K562 (cell line): ENCODE measurements at regions not wholly inside any gene's neighbourhood (a gene's known extent, or its start where the extent isn't known, plus 50 kb on each side); places are given as distances from the start of the nearest gene placed in this dataset.

Experiments
- ATAC-seq: fragments of 200-7000 bp; cut with Tn5 transposase; 3 replicates; pipeline ENCODE4 v1.9.1; 2020; ENCODE audit warnings: moderate library complexity
- BruUV-seq: library from RNA; stranded (reverse); fragments of 400-500 nt; replicated peaks from 2 replicates; lab custom pipeline; 2021; lab: Mats Ljungman, UMichigan
- CTCF ChIA-PET: fragments of 300-600 bp; formaldehyde crosslinking; extraction: SDS; loops from one replicate; lab custom pipeline; 2021; ENCODE audit warnings: low intra/inter-chr PET ratio; lab: Yijun Ruan, JAX
- POLR2A ChIA-PET: fragments of 300-600, 350-650 bp; sonication (Branson Sonifier 250); formaldehyde crosslinking; extraction: SDS; loops from one replicate; lab custom pipeline; 2021; ENCODE audit warnings: antibody characterized with exemption, inconsistent platforms; lab: Yijun Ruan, JAX
- DNase-seq, 4 experiments: peaks; one replicate each; pipeline versions ENCODE4 v3.0.0 to v3.0.0-alpha.2; 2011 to 2018; ENCODE audit warnings: low spot score in 3 of 4, mixed read lengths in 3 of 4; ENCODE audit errors: extremely low read depth in 1 of 4
- FAIRE-seq: peaks from 2 replicates; lab custom pipeline; 2011; peaks lifted over from hg19 to GRCh38; lab: Jason Lieb, UNC
- H2AFZ ChIP-seq: 2 replicates; pipeline ENCODE4 v1.6.0; 2011; ENCODE audit warnings: low read depth, low read length, control low read depth, inconsistent platforms
- H3K27ac ChIP-seq: fragments of 200-600 bp; 3 replicates; pipeline ENCODE4 v1.8.0; 2011; ENCODE audit warnings: low read depth, mild to moderate bottlenecking, control low read depth, inconsistent platforms, low read length, moderate library complexity, mixed read lengths; ENCODE audit errors: extremely low read depth
- H3K27me3 ChIP-seq, 2 experiments: fragments of 300-600 bp in 1 of 2; 2 replicates in 1 of 2; 3 replicates in 1 of 2; pipeline versions ENCODE4 v1.6.0 to v1.8.0; 2011; ENCODE audit warnings: inconsistent platforms in 2 of 2, low read length in 2 of 2, mild to moderate bottlenecking in 1 of 2, mixed read lengths in 1 of 2, moderate library complexity in 1 of 2; ENCODE audit not compliant: control insufficient read depth in 2 of 2, insufficient read depth in 2 of 2
- H3K36me3 ChIP-seq: fragments of 300-600 bp; 3 replicates; pipeline ENCODE4 v1.8.0; 2011; ENCODE audit warnings: mild to moderate bottlenecking, low read length, inconsistent platforms; ENCODE audit not compliant: control insufficient read depth, insufficient read depth
- H3K4me1 ChIP-seq, 2 experiments: fragments of 200-600 bp in 1 of 2; replicated peaks in 1 of 2; 2 replicates in 1 of 2; 3 replicates in 1 of 2; pipeline versions ENCODE4 v1.5.1 to v1.8.0; 2011; ENCODE audit warnings: inconsistent platforms in 2 of 2, low read length in 2 of 2, mild to moderate bottlenecking in 1 of 2, mixed read lengths in 1 of 2, moderate library complexity in 1 of 2; ENCODE audit not compliant: control insufficient read depth in 2 of 2, insufficient read depth in 2 of 2
- H3K4me2 ChIP-seq: 2 replicates; pipeline ENCODE4 v1.6.1; 2011; ENCODE audit warnings: low read length, control low read depth, inconsistent platforms, mixed read lengths; ENCODE audit not compliant: insufficient read depth
- H3K4me3 ChIP-seq: fragments of 200-600 bp; sonication (generic), shearing (Covaris generic); 2 replicates; pipeline ENCODE4 v1.5.1; 2016; ENCODE audit warnings: control low read depth, inconsistent platforms
- H3K79me2 ChIP-seq: fragments of 200-600 bp; 3 replicates; pipeline ENCODE4 v1.8.0; 2011; ENCODE audit warnings: low read length, inconsistent platforms; ENCODE audit not compliant: control insufficient read depth, insufficient read depth
- H3K9ac ChIP-seq, 2 experiments: 2 replicates each; pipeline versions ENCODE4 v1.6.0 to v1.6.1; 2011; ENCODE audit warnings: low read depth in 2 of 2, low read length in 2 of 2, control low read depth in 1 of 2, inconsistent platforms in 1 of 2, mild to moderate bottlenecking in 1 of 2, mixed read lengths in 1 of 2; ENCODE audit not compliant: insufficient read depth in 1 of 2
- H3K9me1 ChIP-seq: one replicate; pipeline ENCODE4 v1.6.0; 2011; ENCODE audit warnings: inconsistent platforms, mild to moderate bottlenecking, low read length, moderate library complexity; ENCODE audit not compliant: control insufficient read depth, insufficient read depth
- H3K9me3 ChIP-seq: replicated peaks from 2 replicates; pipeline ENCODE4 v1.5.1; 2011; ENCODE audit warnings: low read depth, low read length, inconsistent platforms; ENCODE audit not compliant: control insufficient read depth, insufficient read depth
- H4K20me1 ChIP-seq: replicated peaks from 2 replicates; pipeline ENCODE4 v1.6.1; 2011; ENCODE audit warnings: low read length, inconsistent platforms, mixed read lengths; ENCODE audit not compliant: control insufficient read depth, insufficient read depth
- COPS2 ChIP-seq: fragments of 450-650 bp; conservative IDR thresholded peaks from 2 replicates; pipeline ENCODE4 v1.6.1; 2016; ENCODE audit warnings: mild to moderate bottlenecking, moderate library complexity
- DNMT1 ChIP-seq: fragments of 450-650 bp; IDR thresholded peaks from 2 replicates; pipeline ENCODE4 v1.6.1; 2016; ENCODE audit warnings: antibody characterized with exemption, mild to moderate bottlenecking
- EGR1 ChIP-seq: fragments of 450-650 bp; conservative IDR thresholded peaks from 2 replicates; pipeline ENCODE4 v1.6.1; 2017; ENCODE audit warnings: mild to moderate bottlenecking
- HSF4 ChIP-seq: fragments of 250-450 bp; sonication (Bioruptor Pico); IDR thresholded peaks from 2 replicates; pipeline ENCODE4 v2.1.2; 2022; ENCODE audit warnings: mild to moderate bottlenecking, moderate library complexity, borderline replicate concordance
- NFRKB ChIP-seq: fragments of 450-650 bp; IDR thresholded peaks from 2 replicates; pipeline ENCODE4 v1.6.1; 2016; ENCODE audit warnings: low read depth
- NR3C1 ChIP-seq: sonication (generic); formaldehyde crosslinking; IDR thresholded peaks from 2 replicates; pipeline ENCODE4 v1.8.1; 2022; ENCODE audit warnings: missing genetic modification reagents
- ZNF165 ChIP-seq: fragments of 250-450 bp; sonication (Bioruptor Pico); IDR thresholded peaks from 2 replicates; pipeline ENCODE4 v1.4.0; 2020; ENCODE audit warnings: borderline replicate concordance
- ZNF197 ChIP-seq: fragments of 200-800 bp; sonication (Bioruptor generic); IDR thresholded peaks from 2 replicates; pipeline ENCODE4 v1.6.1; 2016; ENCODE audit warnings: low read depth, missing genetic modification characterization, missing compliant biosample characterization
- WGBS: fragments of 100-300 bp; shearing (Covaris generic); methylation state at CpG from one replicate; pipeline ENCODE4 v1.1.6; 2016; ENCODE audit warnings: low coverage, mixed read lengths; ENCODE audit not compliant: insufficient coverage; ENCODE audit errors: missing lambda C conversion rate; 5-methylcytosine and 5-hydroxymethylcytosine counted together
- in situ Hi-C: fragments of 300-500 bp; cut with MboI; formaldehyde crosslinking; loops from 4 replicates; pipeline ENCODE4 v1.15.0; 2018; ENCODE audit warnings: inconsistent platforms, mixed read lengths
- intact Hi-C: fragments of 100-400 bp; cut with micrococcal nuclease; formaldehyde crosslinking; loops from 2 replicates; pipeline ENCODE4 v1.14.2; 2022
- TF ChIP-seq, protein P1 (sequence below), 2 experiments: fragments of 450-650 bp; IDR thresholded peaks; 2 replicates each; pipeline ENCODE4 v1.6.1; 2018; ENCODE audit warnings: mild to moderate bottlenecking in 2 of 2, low read depth in 1 of 2; ENCODE audit not compliant: partially characterized antibody in 2 of 2
- TF ChIP-seq, protein P2 (sequence below): fragments of 250-450 bp; sonication (Bioruptor Pico); IDR thresholded peaks from 2 replicates; pipeline ENCODE4 v1.5.0; 2021; ENCODE audit warnings: mild to moderate bottlenecking, borderline replicate concordance
- TF ChIP-seq, protein P3 (sequence below), 2 experiments: fragments of 250-450 bp in 1 of 2; fragments of 450-650 bp in 1 of 2; sonication (Bioruptor Pico) in 1 of 2; IDR thresholded peaks; 2 replicates each; pipeline versions ENCODE4 v1.6.1 to v1.8.0; 2016 to 2021; ENCODE audit warnings: mild to moderate bottlenecking in 2 of 2, moderate library complexity in 2 of 2, missing compliant biosample characterization in 1 of 2, missing genetic modification characterization in 1 of 2
- TF ChIP-seq, protein P4 (sequence below): fragments of 250-450 bp; sonication (Bioruptor Pico); IDR thresholded peaks from 2 replicates; pipeline ENCODE4 v1.4.0; 2020
- TF ChIP-seq, protein P5 (sequence below): fragments of 250-450 bp; sonication (Bioruptor Pico); IDR thresholded peaks from 2 replicates; pipeline ENCODE4 v1.5.0; 2020; ENCODE audit warnings: mild to moderate bottlenecking

- Histone ChIP-seq H3K9ac (no peak overlapping the region), H3K79me2 (no peaks in the 10 kb centered on the region), H3K27me3 (no peaks in the 10 kb centered on the region), H2AFZ (no peak overlapping the region), H3K4me2 (no peak overlapping the region), H3K9me3 (no peaks in the 10 kb centered on the region), H3K4me3 (no peak overlapping the region), H3K36me3 (no peaks in the 10 kb centered on the region), H3K9me1 (no peaks in the 10 kb centered on the region), H3K27ac (no peak overlapping the region), H4K20me1 (no peaks in the 10 kb centered on the region), H3K4me1 (no peaks in the 10 kb centered on the region)
- in situ Hi-C loops, result no loop called here
- no peak for DNase-seq
- ChIA-PET POLR2A (interaction anchor here (0.6 kb wide), 1 partner anchor 63 kb away, joined by 3 read pairs; no protein-coding TSS in a partner anchor), CTCF (no interaction called here)
- no TSS peak for BruUV-seq
- intact Hi-C loops, result no loop called here
- 0% methylated on average over 1 of the region's 1 CpG for WGBS
- no peak for ATAC-seq
- no peak for FAIRE-seq
- TF ChIP-seq NR3C1 (CRISPR knock-in tag), result no peak
- TF ChIP-seq DNMT1, result no peak
- TF ChIP-seq, protein P1, sequence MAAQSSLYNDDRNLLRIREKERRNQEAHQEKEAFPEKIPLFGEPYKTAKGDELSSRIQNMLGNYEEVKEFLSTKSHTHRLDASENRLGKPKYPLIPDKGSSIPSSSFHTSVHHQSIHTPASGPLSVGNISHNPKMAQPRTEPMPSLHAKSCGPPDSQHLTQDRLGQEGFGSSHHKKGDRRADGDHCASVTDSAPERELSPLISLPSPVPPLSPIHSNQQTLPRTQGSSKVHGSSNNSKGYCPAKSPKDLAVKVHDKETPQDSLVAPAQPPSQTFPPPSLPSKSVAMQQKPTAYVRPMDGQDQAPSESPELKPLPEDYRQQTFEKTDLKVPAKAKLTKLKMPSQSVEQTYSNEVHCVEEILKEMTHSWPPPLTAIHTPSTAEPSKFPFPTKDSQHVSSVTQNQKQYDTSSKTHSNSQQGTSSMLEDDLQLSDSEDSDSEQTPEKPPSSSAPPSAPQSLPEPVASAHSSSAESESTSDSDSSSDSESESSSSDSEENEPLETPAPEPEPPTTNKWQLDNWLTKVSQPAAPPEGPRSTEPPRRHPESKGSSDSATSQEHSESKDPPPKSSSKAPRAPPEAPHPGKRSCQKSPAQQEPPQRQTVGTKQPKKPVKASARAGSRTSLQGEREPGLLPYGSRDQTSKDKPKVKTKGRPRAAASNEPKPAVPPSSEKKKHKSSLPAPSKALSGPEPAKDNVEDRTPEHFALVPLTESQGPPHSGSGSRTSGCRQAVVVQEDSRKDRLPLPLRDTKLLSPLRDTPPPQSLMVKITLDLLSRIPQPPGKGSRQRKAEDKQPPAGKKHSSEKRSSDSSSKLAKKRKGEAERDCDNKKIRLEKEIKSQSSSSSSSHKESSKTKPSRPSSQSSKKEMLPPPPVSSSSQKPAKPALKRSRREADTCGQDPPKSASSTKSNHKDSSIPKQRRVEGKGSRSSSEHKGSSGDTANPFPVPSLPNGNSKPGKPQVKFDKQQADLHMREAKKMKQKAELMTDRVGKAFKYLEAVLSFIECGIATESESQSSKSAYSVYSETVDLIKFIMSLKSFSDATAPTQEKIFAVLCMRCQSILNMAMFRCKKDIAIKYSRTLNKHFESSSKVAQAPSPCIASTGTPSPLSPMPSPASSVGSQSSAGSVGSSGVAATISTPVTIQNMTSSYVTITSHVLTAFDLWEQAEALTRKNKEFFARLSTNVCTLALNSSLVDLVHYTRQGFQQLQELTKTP (IDR thresholded peaks at IDR 0.05; ENCODE audit: low read depth in 1 of 2, partially characterized antibody in 2 of 2), result no peak
- TF ChIP-seq ZNF165 (CRISPR knock-in tag), result no peak
- TF ChIP-seq COPS2, result no peak
- TF ChIP-seq, protein P2, sequence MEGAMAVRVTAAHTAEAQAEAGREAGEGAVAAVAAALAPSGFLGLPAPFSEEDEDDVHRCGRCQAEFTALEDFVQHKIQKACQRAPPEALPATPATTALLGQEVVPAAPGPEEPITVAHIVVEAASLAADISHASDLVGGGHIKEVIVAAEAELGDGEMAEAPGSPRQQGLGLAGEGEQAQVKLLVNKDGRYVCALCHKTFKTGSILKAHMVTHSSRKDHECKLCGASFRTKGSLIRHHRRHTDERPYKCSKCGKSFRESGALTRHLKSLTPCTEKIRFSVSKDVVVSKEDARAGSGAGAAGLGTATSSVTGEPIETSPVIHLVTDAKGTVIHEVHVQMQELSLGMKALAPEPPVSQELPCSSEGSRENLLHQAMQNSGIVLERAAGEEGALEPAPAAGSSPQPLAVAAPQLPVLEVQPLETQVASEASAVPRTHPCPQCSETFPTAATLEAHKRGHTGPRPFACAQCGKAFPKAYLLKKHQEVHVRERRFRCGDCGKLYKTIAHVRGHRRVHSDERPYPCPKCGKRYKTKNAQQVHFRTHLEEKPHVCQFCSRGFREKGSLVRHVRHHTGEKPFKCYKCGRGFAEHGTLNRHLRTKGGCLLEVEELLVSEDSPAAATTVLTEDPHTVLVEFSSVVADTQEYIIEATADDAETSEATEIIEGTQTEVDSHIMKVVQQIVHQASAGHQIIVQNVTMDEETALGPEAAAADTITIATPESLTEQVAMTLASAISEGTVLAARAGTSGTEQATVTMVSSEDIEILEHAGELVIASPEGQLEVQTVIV (CRISPR knock-in tag), result no peak
- TF ChIP-seq, protein P3, sequence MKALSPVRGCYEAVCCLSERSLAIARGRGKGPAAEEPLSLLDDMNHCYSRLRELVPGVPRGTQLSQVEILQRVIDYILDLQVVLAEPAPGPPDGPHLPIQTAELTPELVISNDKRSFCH (CRISPR knock-in tag; IDR thresholded peaks at IDR 0.05), result no peak
- TF ChIP-seq, protein P3 (tag; IDR thresholded peaks at IDR 0.05), result no peak
- no peak for TF ChIP-seq ZNF197
- TF ChIP-seq, protein P4, sequence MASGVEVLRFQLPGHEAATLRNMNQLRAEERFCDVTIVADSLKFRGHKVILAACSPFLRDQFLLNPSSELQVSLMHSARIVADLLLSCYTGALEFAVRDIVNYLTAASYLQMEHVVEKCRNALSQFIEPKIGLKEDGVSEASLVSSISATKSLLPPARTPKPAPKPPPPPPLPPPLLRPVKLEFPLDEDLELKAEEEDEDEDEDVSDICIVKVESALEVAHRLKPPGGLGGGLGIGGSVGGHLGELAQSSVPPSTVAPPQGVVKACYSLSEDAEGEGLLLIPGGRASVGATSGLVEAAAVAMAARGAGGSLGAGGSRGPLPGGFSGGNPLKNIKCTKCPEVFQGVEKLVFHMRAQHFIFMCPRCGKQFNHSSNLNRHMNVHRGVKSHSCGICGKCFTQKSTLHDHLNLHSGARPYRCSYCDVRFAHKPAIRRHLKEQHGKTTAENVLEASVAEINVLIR (CRISPR knock-in tag), result no peak
- TF ChIP-seq, protein P5, sequence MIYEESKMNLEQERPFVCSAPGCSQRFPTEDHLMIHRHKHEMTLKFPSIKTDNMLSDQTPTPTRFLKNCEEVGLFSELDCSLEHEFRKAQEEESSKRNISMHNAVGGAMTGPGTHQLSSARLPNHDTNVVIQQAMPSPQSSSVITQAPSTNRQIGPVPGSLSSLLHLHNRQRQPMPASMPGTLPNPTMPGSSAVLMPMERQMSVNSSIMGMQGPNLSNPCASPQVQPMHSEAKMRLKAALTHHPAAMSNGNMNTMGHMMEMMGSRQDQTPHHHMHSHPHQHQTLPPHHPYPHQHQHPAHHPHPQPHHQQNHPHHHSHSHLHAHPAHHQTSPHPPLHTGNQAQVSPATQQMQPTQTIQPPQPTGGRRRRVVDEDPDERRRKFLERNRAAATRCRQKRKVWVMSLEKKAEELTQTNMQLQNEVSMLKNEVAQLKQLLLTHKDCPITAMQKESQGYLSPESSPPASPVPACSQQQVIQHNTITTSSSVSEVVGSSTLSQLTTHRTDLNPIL (CRISPR knock-in tag), result no peak
- no peak for TF ChIP-seq EGR1
- no peak for TF ChIP-seq HSF4 (CRISPR knock-in tag)
- TF ChIP-seq NFRKB, result no peak
Observed at GRCh38 chr13:34056733-34057258, 238.8 kb downstream of the RFC3 start.
